Mesendoderm (in vitro differentiated cells): ENCODE measurements at regions not wholly inside any gene's neighbourhood (a gene's known extent, or its start where the extent isn't known, plus 50 kb on each side); places are given as distances from the start of the nearest gene placed in this dataset.
A peak's percentile ranks its signal among the peaks of the same experiment; 100 is the strongest.

Experiments used
- DNase-seq: peaks from one replicate; pipeline ENCODE4 v3.0.0; 2013
- H2AK5ac ChIP-seq: 2 replicates; pipeline ENCODE4 v1.6.1; 2013; ENCODE audit warnings: low read length, inconsistent platforms
- H2BK120ac ChIP-seq: 2 replicates; pipeline ENCODE4 v1.6.1; 2013; ENCODE audit warnings: low read depth, mild to moderate bottlenecking, low read length, moderate library complexity, mixed read lengths
- H2BK15ac ChIP-seq: replicated peaks from 2 replicates; pipeline ENCODE4 v1.6.1; 2013; ENCODE audit warnings: low read depth, mild to moderate bottlenecking, moderate library complexity
- H2BK5ac ChIP-seq: 2 replicates; pipeline ENCODE4 v1.6.1; 2013; ENCODE audit warnings: low read length, inconsistent platforms
- H3K18ac ChIP-seq: 2 replicates; pipeline ENCODE4 v1.6.1; 2013; ENCODE audit warnings: mild to moderate bottlenecking, low read length, mixed read lengths
- H3K23ac ChIP-seq: one replicate; pipeline ENCODE4 v1.6.1; 2013; ENCODE audit warnings: low read length
- H3K27ac ChIP-seq: 2 replicates; pipeline ENCODE4 v1.5.1; 2013; ENCODE audit warnings: low read depth, mild to moderate bottlenecking, inconsistent platforms, low read length, moderate library complexity
- H3K27me3 ChIP-seq: 2 replicates; pipeline ENCODE4 v1.6.1; 2013; ENCODE audit warnings: low read length, control low read depth, mild to moderate bottlenecking, inconsistent platforms; ENCODE audit not compliant: insufficient read depth, poor library complexity
- H3K36me3 ChIP-seq: 2 replicates; pipeline ENCODE4 v1.6.1; 2013; ENCODE audit warnings: low read length, inconsistent platforms; ENCODE audit not compliant: control insufficient read depth, insufficient read depth
- H3K4ac ChIP-seq: one replicate; pipeline ENCODE4 v1.6.1; 2013; ENCODE audit warnings: low read depth, mild to moderate bottlenecking, low read length, moderate library complexity
- H3K4me1 ChIP-seq: 2 replicates; pipeline ENCODE4 v1.6.1; 2013; ENCODE audit warnings: low read depth, low read length, inconsistent platforms; ENCODE audit not compliant: control insufficient read depth
- H3K4me2 ChIP-seq: 2 replicates; pipeline ENCODE4 v1.6.1; 2013; ENCODE audit warnings: low read length
- H3K4me3 ChIP-seq: 2 replicates; pipeline ENCODE4 v1.5.1; 2013; ENCODE audit warnings: mild to moderate bottlenecking, low read length
- H3K56ac ChIP-seq: one replicate; pipeline ENCODE4 v1.6.1; 2013; ENCODE audit warnings: low read length
- H3K79me1 ChIP-seq: 2 replicates; pipeline ENCODE4 v1.6.1; 2013; ENCODE audit warnings: low read length, inconsistent platforms
- H3K79me2 ChIP-seq: 2 replicates; pipeline ENCODE4 v1.6.1; 2013; ENCODE audit warnings: mild to moderate bottlenecking, low read length; ENCODE audit not compliant: control insufficient read depth, insufficient read depth
- H3K9ac ChIP-seq: 2 replicates; pipeline ENCODE4 v1.6.1; 2013; ENCODE audit warnings: low read length, inconsistent platforms
- H4K5ac ChIP-seq: one replicate; pipeline ENCODE4 v1.6.1; 2013; ENCODE audit warnings: low read length
- H4K8ac ChIP-seq: one replicate; pipeline ENCODE4 v1.6.1; 2013; ENCODE audit warnings: low read depth, mild to moderate bottlenecking, control low read depth, low read length, moderate library complexity
- WGBS: extraction: QIAGEN DNeasy Blood & Tissue Kit; methylation state at CpG from one replicate; pipeline ENCODE4 v1.1.7; 2013; ENCODE audit warnings: low lambda C conversion rate, missing lambda C conversion rate; ENCODE audit not compliant: insufficient coverage; ENCODE audit errors: extremely low coverage; 5-methylcytosine and 5-hydroxymethylcytosine counted together

GRCh38 chr18:51864219-51864965 is 475.6 kb upstream of the DCC start:
- no peak overlapping the region for H3K23ac ChIP-seq
- H2BK5ac ChIP-seq, result no peak overlapping the region
- no peak overlapping the region for H4K8ac ChIP-seq
- H3K79me2 ChIP-seq, result no peaks in the 10 kb centered on the region
- H3K18ac ChIP-seq, result no peak overlapping the region
- H2BK15ac ChIP-seq, result no peak overlapping the region
- H3K27ac ChIP-seq, result no peak overlapping the region
- no peak overlapping the region for H3K4me3 ChIP-seq
- no peak for DNase-seq
- H3K4ac ChIP-seq, result no peak overlapping the region
- no peaks in the 10 kb centered on the region for H3K79me1 ChIP-seq
- no peak overlapping the region for H3K56ac ChIP-seq
- no peaks in the 10 kb centered on the region for H3K4me1 ChIP-seq
- H3K36me3 ChIP-seq, result no peaks in the 10 kb centered on the region
- no CpG with 5 or more reads among the region's 36 CpGs for WGBS
- no peak overlapping the region for H4K5ac ChIP-seq
- no peak overlapping the region for H3K9ac ChIP-seq
- H2AK5ac ChIP-seq, result no peak overlapping the region
- no peaks in the 10 kb centered on the region for H3K27me3 ChIP-seq
- H2BK120ac ChIP-seq, result no peak overlapping the region
- no peak overlapping the region for H3K4me2 ChIP-seq

DNA sequence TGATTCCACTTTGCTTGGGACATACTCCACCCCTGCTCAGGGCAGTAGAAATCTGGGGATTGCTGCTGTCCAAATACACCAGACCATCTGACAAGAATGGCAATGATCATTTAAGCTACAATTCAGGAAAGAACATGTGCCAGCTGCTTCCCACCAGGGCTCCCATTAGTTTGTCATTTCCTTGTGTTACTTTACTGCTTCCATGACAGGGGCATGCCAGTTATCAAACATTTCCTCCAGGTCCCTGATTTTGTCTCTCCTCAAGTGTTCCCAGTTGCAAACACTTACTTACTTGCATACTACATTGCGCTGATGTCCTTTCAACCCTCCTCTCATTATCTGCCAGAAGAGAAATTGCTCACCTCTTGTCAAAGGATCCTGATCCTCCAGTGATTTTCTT is 474.5 kb upstream of the DCC start:
- no peaks in the 10 kb centered on the region for H3K79me1 ChIP-seq
- DNase-seq, result no peak
- H3K23ac ChIP-seq, result no peak overlapping the region
- H3K18ac ChIP-seq, result no peak overlapping the region
- H3K4me1 ChIP-seq, result no peaks in the 10 kb centered on the region
- H3K27ac ChIP-seq, result no peak overlapping the region
- no peak overlapping the region for H3K4ac ChIP-seq
- no peak overlapping the region for H3K4me3 ChIP-seq
- no peak overlapping the region for H3K56ac ChIP-seq
- H3K36me3 ChIP-seq, result no peaks in the 10 kb centered on the region
- no peak overlapping the region for H2BK120ac ChIP-seq
- H4K8ac ChIP-seq, result no peak overlapping the region
- H2BK15ac ChIP-seq, result no peak overlapping the region
- H3K9ac ChIP-seq, result no peak overlapping the region
- H2AK5ac ChIP-seq, result no peak overlapping the region
- no peak overlapping the region for H2BK5ac ChIP-seq
- WGBS, result no CpG with 5 or more reads among the region's 1 CpG
- H3K4me2 ChIP-seq, result no peak overlapping the region
- H3K79me2 ChIP-seq, result no peaks in the 10 kb centered on the region
- no peak overlapping the region for H4K5ac ChIP-seq
- H3K27me3 ChIP-seq, result no peaks in the 10 kb centered on the region

GRCh38 chr18:51867767-51868166 is 472.2 kb upstream of the DCC start:
- no peak overlapping the region for H2BK15ac ChIP-seq
- H3K36me3 ChIP-seq, result no peaks in the 10 kb centered on the region
- H3K4me3 ChIP-seq, result no peak overlapping the region
- H2BK120ac ChIP-seq, result no peak overlapping the region
- no peak overlapping the region for H3K18ac ChIP-seq
- H3K9ac ChIP-seq, result no peak overlapping the region
- H3K27me3 ChIP-seq, result no peaks in the 10 kb centered on the region
- peak; percentile 7 for DNase-seq
- H3K4me1 ChIP-seq, result no peaks in the 10 kb centered on the region
- H3K27ac ChIP-seq, result no peak overlapping the region
- H3K79me1 ChIP-seq, result no peaks in the 10 kb centered on the region
- no peak overlapping the region for H4K5ac ChIP-seq
- H3K79me2 ChIP-seq, result no peaks in the 10 kb centered on the region
- H3K4me2 ChIP-seq, result no peak overlapping the region
- H2AK5ac ChIP-seq, result no peak overlapping the region
- no peak overlapping the region for H3K56ac ChIP-seq
- no peak overlapping the region for H2BK5ac ChIP-seq
- no peak overlapping the region for H4K8ac ChIP-seq
- H3K4ac ChIP-seq, result no peak overlapping the region
- no peak overlapping the region for H3K23ac ChIP-seq

GRCh38 chr18:51878724-51879123 is 461.3 kb upstream of the DCC start:
- no peak for DNase-seq

GRCh38 chr18:51879329-51879728 is 460.7 kb upstream of the DCC start:
- H3K18ac ChIP-seq, result no peak overlapping the region
- DNase-seq, result no peak
- no peak overlapping the region for H3K27ac ChIP-seq
- no peak overlapping the region for H2BK120ac ChIP-seq
- no peaks in the 10 kb centered on the region for H3K36me3 ChIP-seq
- no peak overlapping the region for H3K4me3 ChIP-seq
- H3K79me1 ChIP-seq, result no peaks in the 10 kb centered on the region
- H4K8ac ChIP-seq, result no peak overlapping the region
- H3K56ac ChIP-seq, result no peak overlapping the region
- H2BK5ac ChIP-seq, result no peak overlapping the region
- no peak overlapping the region for H3K23ac ChIP-seq
- H3K9ac ChIP-seq, result no peak overlapping the region
- no peaks in the 10 kb centered on the region for H3K27me3 ChIP-seq
- no peak overlapping the region for H3K4me2 ChIP-seq
- WGBS, result no CpG with 5 or more reads among the region's 1 CpG
- H4K5ac ChIP-seq, result no peak overlapping the region
- H3K4me1 ChIP-seq, result no peaks in the 10 kb centered on the region
- H3K79me2 ChIP-seq, result no peaks in the 10 kb centered on the region
- no peak overlapping the region for H2AK5ac ChIP-seq
- H3K4ac ChIP-seq, result no peak overlapping the region
- no peak overlapping the region for H2BK15ac ChIP-seq

More at GRCh38 chr18:51878724-51879123, 461.3 kb upstream of the DCC start:
- Histone ChIP-seq H3K27ac (no peak overlapping the region), H3K23ac (no peak overlapping the region), H2AK5ac (no peak overlapping the region), H3K4ac (no peak overlapping the region), H2BK5ac (no peak overlapping the region), H2BK120ac (no peak overlapping the region), H3K36me3 (no peaks in the 10 kb centered on the region), H4K5ac (no peak overlapping the region), H4K8ac (no peak overlapping the region), H3K27me3 (no peaks in the 10 kb centered on the region), H3K9ac (no peak overlapping the region), H3K79me2 (no peaks in the 10 kb centered on the region), H3K4me2 (no peak overlapping the region), H3K18ac (no peak overlapping the region), H2BK15ac (no peak overlapping the region), H3K79me1 (no peaks in the 10 kb centered on the region), H3K4me1 (no peaks in the 10 kb centered on the region), H3K4me3 (no peak overlapping the region), H3K56ac (no peak overlapping the region)
- WGBS, result 100% methylated on average over 1 of the region's 1 CpG

DNA sequence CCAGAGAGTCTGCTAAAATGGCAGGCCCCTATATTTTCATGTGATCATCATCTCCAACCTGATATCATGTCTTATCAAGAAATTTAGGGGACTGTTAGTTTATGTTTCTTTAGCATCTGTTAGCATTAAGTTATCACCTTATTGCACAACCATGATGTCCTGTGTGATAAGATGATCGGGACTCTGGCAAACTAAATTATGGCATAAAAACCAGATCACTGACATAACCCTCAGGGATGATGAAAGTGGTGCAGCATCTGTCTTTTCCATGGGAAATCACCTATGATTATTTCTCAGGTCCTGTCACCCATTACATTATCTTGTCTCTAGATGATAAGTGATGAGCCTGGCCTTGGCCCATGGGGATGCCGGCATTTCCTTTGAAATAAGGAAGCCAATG is 458.6 kb upstream of the DCC start:
- H3K79me2 ChIP-seq, result no peaks in the 10 kb centered on the region
- H3K9ac ChIP-seq, result no peak overlapping the region
- H3K56ac ChIP-seq, result no peak overlapping the region
- H3K4me3 ChIP-seq, result no peak overlapping the region
- no peaks in the 10 kb centered on the region for H3K79me1 ChIP-seq
- no peak overlapping the region for H3K4me2 ChIP-seq
- H3K23ac ChIP-seq, result no peak overlapping the region
- H3K36me3 ChIP-seq, result no peaks in the 10 kb centered on the region
- no peak overlapping the region for H3K4ac ChIP-seq
- H2BK120ac ChIP-seq, result no peak overlapping the region
- no CpG with 5 or more reads among the region's 2 CpGs for WGBS
- no peak overlapping the region for H4K5ac ChIP-seq
- DNase-seq, result no peak
- no peaks in the 10 kb centered on the region for H3K4me1 ChIP-seq
- no peak overlapping the region for H3K18ac ChIP-seq
- H3K27ac ChIP-seq, result no peak overlapping the region
- no peaks in the 10 kb centered on the region for H3K27me3 ChIP-seq
- no peak overlapping the region for H4K8ac ChIP-seq
- H2BK15ac ChIP-seq, result no peak overlapping the region
- H2AK5ac ChIP-seq, result no peak overlapping the region
- no peak overlapping the region for H2BK5ac ChIP-seq
